ENCODE measurements at regions not wholly inside any gene's neighbourhood (a gene's known extent, or its start where the extent isn't known, plus 50 kb on each side); places are given as distances from the start of the nearest gene placed in this dataset.

DNA sequence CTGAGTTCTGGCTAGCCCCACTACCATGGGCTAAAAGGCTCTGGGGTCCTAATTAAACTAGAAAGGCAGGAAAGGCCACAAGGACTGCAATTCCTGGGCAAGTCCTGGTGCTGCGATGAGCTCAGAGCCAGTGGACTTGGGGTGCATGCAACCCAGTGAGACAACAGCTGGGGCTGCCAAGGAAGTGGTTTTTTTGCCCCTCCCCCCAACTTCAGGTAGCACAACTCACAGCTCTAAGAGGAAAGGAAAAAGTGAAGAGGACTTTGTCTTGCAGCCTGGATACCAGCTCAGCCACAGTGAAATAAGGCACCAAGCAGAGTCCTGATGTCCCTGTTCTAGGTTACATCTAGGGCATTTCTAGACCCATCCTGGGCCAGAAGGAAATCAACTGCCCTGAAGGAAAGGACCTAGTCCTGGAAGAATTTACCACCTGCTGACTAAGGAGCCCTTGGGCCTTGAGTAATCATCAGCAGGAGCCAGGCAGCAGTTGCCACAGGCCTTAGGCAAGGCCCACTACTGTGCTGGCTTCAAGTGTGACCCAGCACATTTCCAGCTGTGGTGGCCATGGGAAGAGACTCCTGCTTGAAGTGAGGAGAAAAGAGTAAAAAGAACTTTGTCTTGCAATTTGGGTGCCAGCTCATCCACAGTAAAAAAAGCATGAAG lies 358.4 kb downstream of the BTBD3 start:
- DNase-seq (ENCODE audit: low read depth in 2 of 2) = no peak

DNA sequence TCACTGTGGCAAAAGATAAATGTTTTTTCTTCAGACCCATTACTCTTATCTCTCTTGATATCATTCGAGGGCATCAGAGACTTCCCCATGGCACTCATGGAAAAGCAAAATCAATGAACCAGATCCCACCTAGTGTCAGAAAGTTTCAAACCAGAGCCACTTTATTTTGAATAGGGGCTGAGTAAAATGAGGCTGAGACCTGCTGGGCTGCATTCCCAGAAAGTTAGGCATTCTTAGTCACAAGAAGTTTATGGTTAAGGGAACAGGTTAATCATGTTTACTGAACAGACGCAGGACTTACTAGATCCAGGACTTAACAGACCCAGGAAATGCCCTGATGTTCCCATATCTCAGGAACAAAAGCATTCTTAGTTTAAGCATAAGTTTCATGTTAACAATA lies 369.9 kb downstream of the BTBD3 start:
- no peak for DNase-seq (ENCODE audit: low read depth in 2 of 2)

DNA sequence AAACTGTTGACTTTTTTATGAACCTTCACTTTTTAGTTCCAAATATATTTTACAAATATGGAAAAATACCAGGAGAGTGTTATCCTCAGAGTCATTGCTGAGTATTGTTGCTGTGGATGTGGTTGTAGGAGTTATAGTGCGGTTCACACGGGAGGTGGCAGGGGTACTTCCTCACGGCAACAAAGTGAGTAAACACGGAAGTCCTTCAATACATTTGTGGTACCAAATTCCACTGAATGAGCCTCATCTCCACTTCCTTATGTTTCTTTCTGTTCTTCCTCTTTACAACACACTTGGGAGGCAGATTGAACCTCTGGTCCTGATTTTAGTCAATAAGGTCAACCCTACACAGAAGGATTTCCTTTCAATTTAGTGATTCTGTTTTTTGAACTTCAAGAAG lies 371.8 kb downstream of the BTBD3 start:
- no peak for DNase-seq (ENCODE audit: low read depth in 2 of 2)

DNA sequence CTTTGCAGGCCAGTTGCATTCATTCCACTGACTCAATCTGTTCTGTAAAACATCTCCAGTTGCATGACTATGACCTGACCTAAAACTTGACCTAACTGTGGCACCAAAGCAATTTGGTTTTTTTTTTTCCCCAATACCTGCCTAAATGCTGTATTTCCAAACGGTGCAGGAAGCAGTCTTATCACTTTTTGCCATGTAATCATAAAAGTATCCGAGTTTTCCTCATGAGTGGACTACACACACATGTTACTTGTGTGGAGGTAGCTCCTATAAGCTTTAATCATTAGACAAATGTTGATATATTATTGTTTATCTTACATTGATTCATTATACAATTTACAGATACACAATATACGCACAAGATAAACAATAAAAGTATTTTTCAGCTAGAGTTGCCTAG lies 373.7 kb downstream of the BTBD3 start:
- DNase-seq (ENCODE audit: low read depth in 2 of 2) = no peak

DNA sequence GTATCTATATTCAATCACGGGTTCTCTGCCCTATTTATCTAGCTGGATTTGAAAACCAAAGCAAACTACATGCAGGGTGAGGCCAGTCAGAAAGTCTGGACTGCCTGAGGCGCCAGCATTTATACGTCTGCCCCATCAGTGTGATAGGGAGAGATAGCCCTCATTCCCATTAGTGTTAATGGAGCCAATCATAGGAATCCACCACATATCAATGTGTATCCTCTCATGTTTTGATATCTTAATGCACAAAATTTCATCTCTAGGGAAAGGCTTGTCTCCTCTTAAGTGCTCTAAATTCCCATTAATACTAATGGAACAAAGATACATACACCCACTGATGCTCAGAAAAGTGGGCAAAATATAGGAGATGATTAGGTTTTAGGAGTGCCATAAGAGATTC lies 376.2 kb downstream of the BTBD3 start:
- DNase-seq (ENCODE audit: low read depth in 2 of 2) = no peak

DNA sequence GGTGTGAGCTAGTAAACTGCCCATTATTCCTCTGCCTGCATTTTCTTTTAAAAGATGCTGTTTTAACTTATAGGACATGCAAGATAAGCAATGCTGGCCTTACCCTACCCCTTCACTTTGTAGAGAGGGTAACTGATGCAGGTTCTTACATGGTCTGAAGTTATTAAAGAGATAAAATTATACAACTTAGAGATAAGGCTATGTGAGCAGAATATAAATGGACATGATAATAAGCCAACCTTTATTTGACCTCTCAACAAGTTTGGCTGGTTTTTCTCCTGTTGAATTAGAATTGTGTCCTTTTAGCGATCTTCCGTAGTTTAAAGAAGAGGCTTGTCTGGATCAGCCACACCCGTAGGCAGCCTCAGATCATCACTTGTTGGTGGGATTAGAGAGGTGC lies 377.0 kb downstream of the BTBD3 start:
- DNase-seq (ENCODE audit: low read depth in 2 of 2) = no peak

DNA sequence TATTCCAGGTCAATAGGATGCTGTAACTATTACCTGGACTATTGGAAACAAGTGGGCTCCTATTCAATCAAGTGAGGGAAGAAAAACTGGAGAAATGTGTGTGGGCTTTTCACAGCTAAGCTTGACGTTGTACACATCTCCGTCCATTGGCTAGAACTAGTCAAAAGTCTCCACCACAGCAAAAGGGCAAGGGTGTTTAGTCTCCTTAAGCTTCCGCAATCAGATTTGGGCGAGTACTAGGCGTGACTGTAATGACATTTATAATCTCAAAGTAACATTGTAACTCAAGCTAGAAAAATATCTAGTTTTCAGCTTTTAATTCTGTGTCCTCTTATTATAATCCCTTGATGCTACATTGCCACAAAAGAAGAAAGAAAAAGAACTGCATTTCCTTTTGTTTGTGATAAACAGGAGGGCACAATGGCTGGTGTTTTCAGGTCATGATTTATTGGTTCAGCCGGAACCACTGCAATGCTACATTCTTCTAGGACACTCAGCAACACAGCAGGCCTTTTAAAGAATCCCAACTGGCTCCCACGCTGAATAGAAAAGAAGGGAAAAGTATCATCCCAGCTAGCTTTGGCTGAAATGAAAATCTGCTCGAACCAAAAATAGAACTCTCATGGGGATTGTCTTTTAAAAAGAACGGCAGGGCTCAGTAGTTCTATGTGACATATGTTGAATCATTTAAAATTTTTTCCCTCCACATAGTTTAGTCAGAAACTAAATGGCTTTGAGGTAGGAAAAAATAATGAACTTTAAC lies 387.7 kb downstream of the BTBD3 start:
- no peak for DNase-seq (ENCODE audit: low read depth in 2 of 2)

DNA sequence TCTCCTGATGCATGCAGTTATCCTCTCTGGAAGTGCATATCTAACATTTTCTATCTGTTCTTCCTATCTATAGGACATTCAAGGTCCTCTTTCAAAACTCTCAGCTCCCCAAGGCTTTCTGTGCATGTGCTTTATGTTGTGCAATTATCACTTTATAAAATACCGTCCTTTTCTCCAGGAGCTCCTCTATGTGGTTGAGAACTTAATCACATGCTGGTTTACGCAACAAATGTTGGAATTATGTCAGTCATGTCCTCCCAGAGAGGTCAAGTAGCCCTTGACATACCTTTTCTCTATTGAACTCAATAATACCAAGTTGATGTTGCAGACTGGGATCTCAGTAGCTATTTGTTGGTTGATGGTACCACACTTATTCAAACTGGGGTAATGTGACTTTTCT lies 388.4 kb downstream of the BTBD3 start:
- DNase-seq (ENCODE audit: low read depth in 2 of 2) = no peak

DNA sequence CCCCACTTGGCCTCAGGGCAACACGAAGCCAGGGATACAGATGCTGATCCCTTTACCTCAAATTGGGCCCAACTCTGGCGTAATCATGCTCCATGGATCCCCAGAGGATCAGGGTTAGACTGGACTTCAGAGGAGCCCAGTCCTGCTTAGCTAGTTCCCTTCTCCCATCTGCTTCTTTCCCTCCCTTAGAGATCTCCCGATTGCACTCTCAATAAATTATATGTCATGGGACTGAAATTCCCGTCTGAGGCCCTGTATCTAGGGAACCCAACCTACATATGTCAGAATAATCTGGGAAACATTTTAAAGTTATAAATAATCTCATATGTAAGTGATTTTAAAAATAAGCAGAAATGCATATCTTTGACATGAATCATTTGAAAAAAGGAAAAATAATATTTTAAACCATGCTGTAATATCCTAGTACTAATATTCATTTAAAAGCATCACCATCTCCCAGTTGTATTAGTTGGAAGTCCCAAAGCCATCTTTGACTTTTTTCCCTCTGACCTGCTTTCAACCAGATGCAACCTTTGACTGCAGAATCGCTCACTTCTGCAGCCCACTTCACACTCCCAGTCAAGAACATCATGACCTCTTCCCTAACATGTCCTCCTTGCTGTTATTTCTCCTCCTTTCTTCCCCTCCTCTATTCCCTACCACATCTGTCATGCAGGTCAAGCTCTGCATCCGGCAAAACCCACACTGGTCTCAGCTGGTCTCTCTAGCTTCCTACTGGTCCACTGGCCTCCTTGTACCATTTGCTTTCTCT lies 393.6 kb downstream of the BTBD3 start:
- no peak for DNase-seq (ENCODE audit: low read depth in 2 of 2)

DNA sequence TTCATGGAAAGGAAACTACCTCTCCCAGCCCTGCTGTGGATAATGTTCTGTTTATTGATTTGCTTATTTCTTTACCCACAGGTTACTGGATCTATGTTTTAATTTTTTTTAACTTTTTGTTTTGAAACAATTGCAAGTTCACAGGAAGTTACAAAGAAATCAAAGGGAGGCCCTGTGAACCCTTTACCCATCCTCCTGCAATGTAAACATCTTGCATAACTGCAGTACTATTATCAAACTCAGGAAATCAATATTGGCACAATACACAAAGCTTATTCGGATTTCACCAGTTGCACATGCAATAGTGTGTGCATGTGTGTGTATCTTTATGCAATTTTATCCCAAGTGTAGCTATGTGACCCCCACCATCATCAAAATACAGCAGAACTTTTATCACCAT lies 398.0 kb downstream of the BTBD3 start:
- no peak for DNase-seq (ENCODE audit: low read depth in 2 of 2)

DNA sequence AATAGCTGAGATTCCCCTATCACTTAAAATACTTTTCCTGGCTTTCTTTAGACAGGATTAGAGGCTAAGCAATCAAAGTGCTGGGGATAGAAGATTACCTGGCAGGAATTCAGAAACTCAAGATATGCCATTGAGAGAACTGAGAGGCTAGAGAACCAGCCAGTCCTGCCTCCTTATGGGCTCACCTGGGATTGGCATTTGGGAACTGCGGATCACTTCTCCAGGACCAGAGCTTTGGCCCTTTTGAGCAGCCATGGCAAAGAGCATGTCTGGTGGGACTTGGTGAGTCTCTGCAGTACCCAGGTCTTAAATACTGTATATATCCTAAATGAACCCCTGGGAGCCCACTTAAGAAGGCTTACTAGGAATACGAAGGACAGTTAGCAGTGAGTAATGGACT lies 399.1 kb downstream of the BTBD3 start:
- DNase-seq (ENCODE audit: low read depth in 2 of 2) = no peak

DNA sequence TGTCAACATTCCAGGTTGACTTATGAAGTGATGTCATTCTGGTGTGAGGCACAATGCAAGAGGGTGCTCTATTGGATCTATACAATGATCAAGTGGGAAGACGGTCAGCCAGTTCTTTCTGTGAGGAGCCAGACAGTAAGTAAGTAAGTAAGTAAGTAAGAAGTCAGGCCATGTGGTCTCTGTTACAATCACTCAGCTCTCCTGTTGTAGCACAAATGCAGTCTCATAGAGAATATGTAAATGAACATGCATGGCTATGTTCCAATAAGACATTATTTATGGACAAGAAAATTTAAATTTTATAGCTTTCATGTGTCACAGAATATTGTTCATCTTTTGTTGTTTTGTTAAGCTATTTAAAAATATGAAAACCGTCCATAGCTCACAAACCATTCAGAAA lies 399.7 kb downstream of the BTBD3 start:
- DNase-seq (ENCODE audit: low read depth in 2 of 2) = no peak

DNA sequence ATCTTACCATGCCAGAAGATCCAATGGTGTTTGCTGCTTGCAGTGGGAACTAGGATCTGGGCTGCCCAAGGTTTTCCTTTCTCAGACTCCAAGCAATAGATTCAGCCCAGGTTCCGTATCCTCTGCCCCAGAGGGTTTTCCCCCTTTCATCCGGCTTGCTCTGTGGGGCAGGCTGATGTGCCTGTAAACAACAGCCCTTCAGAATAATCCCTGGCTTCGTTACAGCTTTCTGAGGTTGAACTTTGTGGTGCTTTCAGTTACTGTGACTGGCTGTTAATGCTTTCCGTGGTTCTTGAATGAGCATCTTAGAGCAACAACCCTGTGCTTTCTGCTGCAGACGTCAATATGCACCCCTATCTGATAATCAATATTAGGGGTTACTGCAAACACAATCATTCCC lies 400.4 kb downstream of the BTBD3 start:
- DNase-seq (ENCODE audit: low read depth in 2 of 2) = no peak

DNA sequence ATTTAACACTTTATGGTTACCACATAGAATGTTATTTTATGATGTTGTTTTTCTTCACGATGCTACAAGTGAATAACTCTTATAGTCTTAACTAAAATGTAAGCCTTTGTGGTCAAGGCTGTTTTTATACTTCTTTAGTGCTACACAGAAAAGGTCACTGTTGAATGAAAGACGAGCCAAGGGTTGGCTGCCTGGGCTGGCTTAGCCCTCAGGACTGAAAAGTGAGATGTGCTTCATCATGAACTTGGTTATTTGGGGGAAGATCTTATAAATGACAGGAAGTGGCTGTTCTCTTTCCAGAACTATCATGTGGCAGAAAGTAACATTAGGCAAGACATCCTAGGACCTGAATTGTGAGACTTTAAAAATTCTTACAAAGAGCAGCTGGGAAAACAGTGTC lies 404.0 kb downstream of the BTBD3 start:
- DNase-seq (ENCODE audit: low read depth in 2 of 2) = no peak

DNA sequence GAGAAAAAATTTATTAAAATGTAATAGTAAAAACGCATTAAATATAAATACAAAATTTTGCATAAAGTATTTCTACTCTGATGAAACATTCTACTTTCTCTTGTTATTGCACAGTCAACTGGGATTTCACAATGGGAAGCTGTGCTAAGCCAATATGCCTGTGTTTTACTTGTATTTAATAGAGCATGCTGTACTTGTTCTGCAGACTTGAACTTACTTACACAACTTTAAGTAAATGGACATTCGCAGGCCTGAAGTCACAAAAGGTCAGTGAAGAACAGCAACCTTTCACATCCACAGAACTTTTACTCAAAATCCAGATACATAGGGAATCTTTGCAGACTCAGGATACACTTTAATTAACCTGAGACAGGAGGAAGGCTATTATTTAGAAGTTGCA lies 409.5 kb downstream of the BTBD3 start:
- DNase-seq (ENCODE audit: low read depth in 2 of 2) = no peak

DNA sequence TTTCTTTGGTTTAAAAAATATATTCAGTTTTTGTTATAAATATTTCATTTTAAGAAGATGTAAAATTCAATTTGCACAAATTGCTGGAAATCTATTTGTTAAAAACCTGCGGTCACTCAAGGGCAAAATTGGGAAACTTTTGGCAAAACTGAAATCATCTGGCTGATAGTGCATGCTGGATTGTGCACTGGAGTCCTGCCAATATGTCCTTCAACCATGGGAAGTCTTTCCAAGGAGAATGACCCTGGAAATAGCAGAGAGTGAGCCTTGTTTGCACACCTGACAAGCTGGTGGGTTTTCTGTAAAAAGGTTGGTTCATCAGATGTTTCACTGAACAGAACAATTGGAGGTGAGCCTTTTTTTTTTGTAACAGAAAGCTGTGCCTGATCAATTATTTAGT lies 413.5 kb downstream of the BTBD3 start:
- no peak for DNase-seq (ENCODE audit: low read depth in 2 of 2)

DNA sequence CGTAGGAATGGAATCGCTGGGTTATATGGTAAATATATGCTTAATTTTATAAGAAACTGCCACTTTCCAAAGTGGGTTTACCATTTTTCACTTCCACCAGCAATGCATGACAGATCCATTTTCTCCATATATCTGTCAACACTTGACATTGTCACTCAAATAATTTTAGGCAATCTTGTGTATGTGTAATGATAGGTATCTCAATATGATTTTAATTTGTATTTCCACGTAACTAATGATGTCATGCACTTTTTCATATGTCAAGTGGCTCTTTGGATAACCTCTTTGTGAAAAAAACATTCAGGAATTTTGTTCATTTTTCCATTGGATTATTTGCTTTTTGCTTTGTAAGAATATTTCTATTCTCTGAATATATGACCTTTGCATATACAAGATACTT lies 419.9 kb downstream of the BTBD3 start:
- no peak for DNase-seq (ENCODE audit: low read depth in 2 of 2)

DNA sequence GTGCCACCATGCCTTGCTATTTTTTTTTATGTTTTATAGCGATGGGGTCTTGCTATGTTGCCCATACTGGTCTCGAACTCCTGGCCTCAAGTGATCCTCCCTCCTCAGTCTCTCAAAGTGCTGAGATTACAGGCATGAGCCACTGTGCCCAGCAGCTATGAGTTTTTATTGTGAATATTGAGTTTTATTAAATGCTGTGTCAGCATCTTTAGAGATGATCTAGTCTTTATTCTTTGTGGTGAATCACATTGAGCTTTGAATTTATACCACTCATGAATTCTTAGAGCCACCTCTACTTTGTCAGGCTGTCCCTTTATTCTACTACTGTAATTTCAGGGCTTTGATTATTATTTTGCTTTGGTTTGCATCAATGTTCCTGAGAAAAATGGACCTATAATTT lies 428.3 kb downstream of the BTBD3 start:
- DNase-seq (ENCODE audit: low read depth in 2 of 2) = no peak

DNA sequence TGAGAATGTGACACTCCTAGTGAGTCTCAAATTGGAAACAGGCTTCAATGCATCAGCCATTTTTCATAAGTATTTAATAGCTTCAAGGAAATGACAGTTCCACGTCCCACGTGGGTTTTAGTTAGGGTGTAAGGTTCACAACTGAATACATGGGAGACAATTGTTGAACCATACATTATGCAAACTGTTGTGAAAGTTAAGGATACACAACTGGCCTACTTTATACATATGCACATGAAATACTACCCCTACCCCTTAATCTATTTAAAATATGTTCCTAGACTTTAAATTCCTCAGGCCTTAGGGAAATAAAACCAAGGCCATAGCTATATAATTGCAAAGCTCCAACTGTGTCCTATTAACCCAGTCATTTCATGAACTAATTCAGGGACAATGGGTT lies 436.1 kb downstream of the BTBD3 start:
- DNase-seq (ENCODE audit: low read depth in 2 of 2) = no peak

DNA sequence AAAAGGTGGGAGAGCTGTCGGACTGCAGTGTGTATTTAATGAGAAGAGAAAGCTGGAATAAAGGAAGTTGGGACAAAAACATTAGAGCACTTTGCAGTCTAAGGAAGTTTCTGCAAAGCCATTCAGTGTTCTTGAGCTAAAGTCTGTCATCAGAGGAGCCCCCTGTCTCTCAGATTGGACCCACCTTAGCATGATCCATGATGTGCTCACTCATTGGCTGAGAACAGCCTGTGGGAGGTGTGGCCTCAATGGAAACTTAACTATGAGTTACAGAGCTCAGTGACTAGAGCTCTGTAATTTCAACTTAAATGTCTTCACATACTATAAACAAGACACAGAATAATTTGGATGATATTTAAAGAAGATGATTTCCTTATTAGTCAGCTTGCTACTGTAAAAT lies 437.0 kb downstream of the BTBD3 start:
- no peak for DNase-seq (ENCODE audit: low read depth in 2 of 2)

DNA sequence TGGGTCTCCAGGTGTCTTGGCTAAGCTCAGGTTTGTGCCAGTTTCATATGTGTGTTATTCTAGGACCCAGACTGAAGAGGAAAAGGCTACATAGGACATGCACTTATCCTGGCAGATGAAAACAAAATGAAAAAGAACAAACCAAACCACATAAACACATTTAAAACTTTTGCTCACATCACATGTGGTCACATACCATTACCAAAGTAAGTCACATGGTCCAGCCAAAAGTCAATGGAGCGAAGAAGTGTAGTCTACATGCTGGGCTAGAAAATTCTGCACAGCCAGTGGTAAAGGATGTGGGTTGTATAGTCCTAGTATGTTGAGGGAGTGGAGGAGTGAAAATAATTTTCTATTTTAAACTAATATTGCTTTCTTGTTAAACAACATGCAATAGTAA lies 437.5 kb downstream of the BTBD3 start:
- no peak for DNase-seq (ENCODE audit: low read depth in 2 of 2)

DNA sequence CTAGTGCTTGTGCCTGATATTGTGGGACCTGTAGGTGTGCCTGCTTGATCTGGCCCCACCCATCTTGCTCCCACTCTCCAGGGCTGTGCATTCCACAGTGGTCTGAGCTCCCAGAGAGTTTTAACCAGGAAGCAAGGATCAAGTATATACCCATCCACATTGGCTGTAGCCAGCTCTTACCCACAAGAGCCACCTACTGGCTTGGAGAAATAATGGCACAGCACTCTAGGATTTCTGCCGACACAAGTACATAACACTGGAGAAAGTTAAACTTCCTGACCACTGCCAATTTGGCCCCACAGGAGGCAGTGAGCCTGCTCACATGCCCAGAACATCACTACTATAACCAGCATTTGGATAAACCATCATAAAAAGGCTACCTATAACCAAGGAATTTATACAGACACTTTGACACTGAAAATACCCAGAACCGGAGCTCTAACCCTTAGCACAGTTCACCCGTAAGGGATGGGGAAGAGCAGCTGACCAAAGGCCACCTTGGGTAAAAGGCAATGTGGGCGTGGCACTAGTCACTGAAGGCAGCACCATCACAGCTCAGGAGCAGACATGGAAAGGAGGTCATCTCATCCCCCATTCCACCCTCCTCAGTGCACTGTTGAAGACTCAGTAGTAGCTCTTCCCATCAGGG lies 440.4 kb downstream of the BTBD3 start:
- DNase-seq (ENCODE audit: low read depth in 2 of 2) = no peak

DNA sequence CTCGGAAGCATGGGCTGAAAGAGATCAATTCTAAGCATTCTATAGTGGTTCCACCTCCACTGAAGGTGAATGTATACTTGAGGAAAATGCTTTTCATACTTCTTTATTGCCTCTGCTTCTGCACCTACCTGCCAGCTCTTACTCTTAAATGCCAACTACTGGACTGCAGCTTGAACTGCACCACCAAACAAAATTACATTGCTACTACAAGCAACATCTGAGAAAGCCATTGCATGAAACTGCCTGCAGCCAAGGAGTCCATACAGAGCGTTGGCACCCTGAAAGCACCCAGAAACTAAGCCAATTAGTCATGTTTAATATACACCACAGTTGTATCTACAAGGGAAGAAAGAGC lies 440.9 kb downstream of the BTBD3 start:
- DNase-seq (ENCODE audit: low read depth in 2 of 2) = no peak

All from stimulated activated CD4-positive, alpha-beta T cell treated with anti-CD3 and anti-CD28 coated beads, Interleukin-1b, Interleukin-23, amount 100 ng/mL, for 4 hours (primary cell).